VCaP (cell line): ENCODE measurements at regions not wholly inside any gene's neighbourhood (a gene's known extent, or its start where the extent isn't known, plus 50 kb on each side); places are given as distances from the start of the nearest gene placed in this dataset.

ENCODE experiments used
- H3K27ac ChIP-seq: fragments of 450-650 bp; 2 replicates; pipeline ENCODE4 v1.5.1; 2017
- TF ChIP-seq, protein P1 (sequence below): fragments of 450-650 bp; conservative IDR thresholded peaks from 2 replicates; pipeline ENCODE4 v1.5.1; 2017; ENCODE audit warnings: mild to moderate bottlenecking, moderate library complexity

DNA sequence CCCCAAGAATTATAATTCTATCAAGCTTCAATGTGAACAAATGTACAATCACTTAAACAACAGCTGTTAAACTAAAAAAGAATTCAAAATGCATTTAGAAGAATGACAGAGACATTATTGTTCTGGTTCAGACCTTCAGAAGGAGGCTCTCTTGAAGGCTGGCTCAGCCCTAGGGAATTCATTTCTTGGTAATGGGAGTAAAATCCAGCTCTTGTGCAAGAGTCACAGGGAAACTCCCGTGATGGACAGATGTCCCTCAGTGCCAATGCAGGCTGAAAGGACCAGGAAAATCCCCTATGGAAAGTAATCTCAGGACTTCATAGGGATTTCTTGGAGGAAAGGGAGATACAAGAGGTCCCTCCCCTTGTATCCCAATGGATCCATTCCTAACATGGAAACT, 149.9 kb upstream of the STT3B start:
- no peak overlapping the region for H3K27ac ChIP-seq
- TF ChIP-seq, protein P1, sequence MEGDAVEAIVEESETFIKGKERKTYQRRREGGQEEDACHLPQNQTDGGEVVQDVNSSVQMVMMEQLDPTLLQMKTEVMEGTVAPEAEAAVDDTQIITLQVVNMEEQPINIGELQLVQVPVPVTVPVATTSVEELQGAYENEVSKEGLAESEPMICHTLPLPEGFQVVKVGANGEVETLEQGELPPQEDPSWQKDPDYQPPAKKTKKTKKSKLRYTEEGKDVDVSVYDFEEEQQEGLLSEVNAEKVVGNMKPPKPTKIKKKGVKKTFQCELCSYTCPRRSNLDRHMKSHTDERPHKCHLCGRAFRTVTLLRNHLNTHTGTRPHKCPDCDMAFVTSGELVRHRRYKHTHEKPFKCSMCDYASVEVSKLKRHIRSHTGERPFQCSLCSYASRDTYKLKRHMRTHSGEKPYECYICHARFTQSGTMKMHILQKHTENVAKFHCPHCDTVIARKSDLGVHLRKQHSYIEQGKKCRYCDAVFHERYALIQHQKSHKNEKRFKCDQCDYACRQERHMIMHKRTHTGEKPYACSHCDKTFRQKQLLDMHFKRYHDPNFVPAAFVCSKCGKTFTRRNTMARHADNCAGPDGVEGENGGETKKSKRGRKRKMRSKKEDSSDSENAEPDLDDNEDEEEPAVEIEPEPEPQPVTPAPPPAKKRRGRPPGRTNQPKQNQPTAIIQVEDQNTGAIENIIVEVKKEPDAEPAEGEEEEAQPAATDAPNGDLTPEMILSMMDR, result no peak

DNA sequence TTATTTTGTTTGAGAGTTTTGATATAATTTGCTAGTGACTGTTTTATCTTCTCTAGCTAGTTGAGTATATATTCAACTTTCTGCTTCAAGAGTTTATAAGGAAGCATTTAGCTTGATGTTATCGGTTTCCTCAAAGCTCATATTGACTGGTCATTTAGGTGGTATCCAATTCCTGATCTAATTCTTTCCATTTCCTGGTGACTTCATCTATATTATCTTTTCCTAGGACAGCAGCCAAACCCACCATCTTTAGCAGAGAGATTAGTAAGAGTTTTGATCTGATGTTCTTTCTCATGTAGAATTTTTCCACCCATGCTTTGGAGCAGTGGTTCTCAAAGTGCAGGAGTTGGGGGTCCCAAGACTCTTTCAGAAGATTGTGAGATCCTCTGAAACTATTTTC, 148.6 kb upstream of the STT3B start:
- H3K27ac ChIP-seq, result no peak overlapping the region
- TF ChIP-seq, protein P1, result no peak

DNA sequence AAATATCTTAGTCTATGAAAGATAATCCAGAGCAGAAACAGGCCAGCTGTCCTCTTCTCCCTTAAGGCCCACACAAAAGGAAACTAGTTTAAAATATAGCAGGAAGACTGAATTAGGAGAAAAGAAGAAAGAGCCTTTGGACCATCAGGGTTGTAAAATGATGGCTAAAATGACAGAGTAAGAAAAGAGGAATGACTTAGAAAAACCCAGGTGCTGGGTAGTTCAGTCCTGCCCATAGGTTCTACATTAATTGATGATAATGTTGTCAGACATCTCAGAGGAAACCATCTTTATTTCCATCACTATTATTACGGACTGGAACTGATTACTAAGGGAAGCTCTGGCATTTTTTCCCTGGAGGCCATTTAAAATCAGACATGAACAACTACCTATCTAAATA, 142.8 kb upstream of the STT3B start:
- no peak overlapping the region for H3K27ac ChIP-seq
- TF ChIP-seq, protein P1, result no peak

DNA sequence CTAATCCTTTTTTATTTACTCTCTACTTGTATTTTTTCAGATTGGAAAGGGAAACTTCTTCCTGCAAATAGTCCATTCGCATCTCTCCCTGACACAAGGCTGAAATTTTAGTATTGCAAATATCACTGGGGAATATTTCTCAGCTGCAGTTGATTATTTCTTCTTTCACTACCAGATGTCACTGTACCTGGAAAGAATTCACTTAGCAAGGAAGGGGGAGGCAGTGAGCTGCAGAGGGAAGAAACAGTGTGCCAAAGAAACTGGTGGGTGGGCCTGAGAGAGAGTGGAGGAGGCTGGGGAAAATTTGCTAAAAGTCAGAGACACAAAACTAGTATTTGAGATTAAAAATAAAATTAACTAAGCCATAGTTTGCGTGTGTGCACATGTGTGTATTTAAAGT, 142.3 kb upstream of the STT3B start:
- no peak overlapping the region for H3K27ac ChIP-seq
- TF ChIP-seq, protein P1, result no peak

DNA sequence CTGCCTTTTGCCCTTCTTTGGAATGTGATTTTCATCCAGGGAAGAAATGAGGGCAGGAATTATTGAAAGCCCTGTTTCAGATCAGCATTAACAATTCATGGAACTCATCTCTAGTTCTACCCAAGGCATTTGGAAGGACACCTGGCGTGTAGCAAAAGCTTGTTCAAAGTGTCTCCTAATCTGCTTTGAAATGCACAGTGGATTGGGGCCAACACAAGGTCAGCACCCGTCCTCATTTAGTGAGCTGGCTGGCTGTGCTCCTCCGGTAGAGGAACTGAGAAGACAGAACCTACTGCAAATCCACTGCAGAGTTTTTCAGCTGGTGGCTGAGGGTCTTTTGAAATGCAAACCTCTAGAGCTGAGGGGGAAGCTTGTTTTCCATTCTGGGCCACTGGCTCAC, 141.6 kb upstream of the STT3B start:
- TF ChIP-seq, protein P1, result no peak
- no peak overlapping the region for H3K27ac ChIP-seq

DNA sequence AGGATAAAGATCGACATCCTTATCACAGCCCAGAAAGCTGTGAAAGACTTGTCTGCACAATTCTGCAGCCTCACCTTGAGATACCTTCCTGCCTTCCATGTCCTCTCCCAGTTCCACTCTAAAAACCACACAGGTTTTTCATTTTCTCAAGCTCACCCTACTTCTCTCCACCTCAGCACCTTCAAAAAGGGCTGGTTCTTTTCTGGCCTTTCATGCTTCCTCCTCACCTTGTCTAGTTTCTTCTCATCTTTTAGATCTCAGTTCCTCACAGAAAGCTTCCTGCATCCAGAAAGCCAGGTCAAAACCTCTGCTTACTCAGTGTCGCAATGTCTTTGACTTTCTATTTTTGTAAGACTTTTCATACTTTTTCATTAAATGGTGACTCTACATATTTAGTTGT, 140.2 kb upstream of the STT3B start:
- no peak overlapping the region for H3K27ac ChIP-seq
- TF ChIP-seq, protein P1, result no peak

DNA sequence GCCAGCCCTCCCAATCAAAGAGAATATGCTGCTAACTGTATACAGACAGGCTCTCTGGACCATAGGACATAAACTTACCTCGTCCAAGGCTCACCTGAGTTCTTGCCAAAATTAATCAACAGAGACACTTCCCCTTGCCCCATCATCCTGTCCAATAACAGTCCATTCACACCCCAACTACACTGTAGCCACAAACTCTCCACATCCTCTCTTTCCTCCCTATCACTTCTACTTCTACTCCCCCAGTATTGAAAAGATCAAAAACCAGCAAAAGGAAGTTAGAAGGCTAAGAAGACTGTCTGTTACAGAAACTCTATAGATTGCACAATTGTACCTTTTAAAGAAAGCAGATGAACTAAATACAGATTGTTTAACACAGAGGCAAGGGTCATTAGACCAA, 133.5 kb upstream of the STT3B start:
- TF ChIP-seq, protein P1, result no peak
- H3K27ac ChIP-seq, result no peak overlapping the region

DNA sequence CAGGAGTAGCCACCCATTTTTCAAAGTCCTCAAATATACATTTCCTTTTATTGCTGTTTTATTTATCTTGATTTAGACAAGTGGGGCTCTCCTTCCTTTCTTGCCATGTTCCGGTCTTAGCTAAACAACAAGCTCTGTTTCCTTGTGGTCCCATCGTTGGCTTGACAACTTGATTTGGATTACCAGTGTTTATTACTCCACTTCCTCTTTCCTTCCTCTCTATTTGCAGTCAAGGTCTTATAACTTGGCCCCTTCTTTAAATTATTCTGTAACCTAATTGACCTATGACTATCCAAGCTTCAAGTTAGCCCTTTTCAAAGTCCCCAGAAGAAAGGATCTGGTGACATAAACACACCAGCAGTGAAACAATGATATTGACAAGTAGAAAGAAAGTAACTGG, 130.6 kb upstream of the STT3B start:
- TF ChIP-seq, protein P1, result no peak
- no peak overlapping the region for H3K27ac ChIP-seq
